ENCODE measurements at regions not wholly inside any gene's neighbourhood (a gene's known extent, or its start where the extent isn't known, plus 50 kb on each side); places are given as distances from the start of the nearest gene placed in this dataset.

DNA sequence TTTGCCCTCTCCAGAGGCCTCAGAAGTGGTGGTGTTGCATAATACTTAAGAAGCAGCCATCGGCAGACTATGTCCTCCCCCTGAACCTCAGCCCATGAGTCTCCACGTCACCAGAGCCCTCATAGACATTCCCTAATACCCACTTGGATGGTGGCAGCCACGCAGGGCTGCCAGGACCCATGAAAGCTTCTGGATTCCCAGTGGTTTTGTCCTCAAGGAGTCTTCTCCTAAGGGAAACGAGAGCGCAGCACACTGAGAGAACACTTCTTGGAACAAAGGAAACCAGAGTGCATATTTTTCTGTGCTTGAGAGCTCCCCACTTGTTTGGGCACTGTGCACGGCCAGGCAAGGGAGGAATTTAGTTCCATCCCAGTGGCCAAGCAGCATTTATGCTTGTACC lies 204.1 kb upstream of the DMD start:
- TF ChIP-seq, protein P1, sequence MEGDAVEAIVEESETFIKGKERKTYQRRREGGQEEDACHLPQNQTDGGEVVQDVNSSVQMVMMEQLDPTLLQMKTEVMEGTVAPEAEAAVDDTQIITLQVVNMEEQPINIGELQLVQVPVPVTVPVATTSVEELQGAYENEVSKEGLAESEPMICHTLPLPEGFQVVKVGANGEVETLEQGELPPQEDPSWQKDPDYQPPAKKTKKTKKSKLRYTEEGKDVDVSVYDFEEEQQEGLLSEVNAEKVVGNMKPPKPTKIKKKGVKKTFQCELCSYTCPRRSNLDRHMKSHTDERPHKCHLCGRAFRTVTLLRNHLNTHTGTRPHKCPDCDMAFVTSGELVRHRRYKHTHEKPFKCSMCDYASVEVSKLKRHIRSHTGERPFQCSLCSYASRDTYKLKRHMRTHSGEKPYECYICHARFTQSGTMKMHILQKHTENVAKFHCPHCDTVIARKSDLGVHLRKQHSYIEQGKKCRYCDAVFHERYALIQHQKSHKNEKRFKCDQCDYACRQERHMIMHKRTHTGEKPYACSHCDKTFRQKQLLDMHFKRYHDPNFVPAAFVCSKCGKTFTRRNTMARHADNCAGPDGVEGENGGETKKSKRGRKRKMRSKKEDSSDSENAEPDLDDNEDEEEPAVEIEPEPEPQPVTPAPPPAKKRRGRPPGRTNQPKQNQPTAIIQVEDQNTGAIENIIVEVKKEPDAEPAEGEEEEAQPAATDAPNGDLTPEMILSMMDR (optimal IDR thresholded peaks at IDR 0.05 in 1 of 3, IDR thresholded peaks at IDR 0.05 in 1 of 3, conservative IDR thresholded peaks at IDR 0.05 in 1 of 3; ENCODE audit: extremely low read depth in 1 of 3, insufficient read depth in 2 of 3, low read length in 3 of 3) = no peak
- no peak for TF ChIP-seq EZH2 (IDR thresholded peaks at IDR 0.05; ENCODE audit: low read length)
